ENCODE measurements at regions not wholly inside any gene's neighbourhood (a gene's known extent, or its start where the extent isn't known, plus 50 kb on each side); places are given as distances from the start of the nearest gene placed in this dataset.

DNA sequence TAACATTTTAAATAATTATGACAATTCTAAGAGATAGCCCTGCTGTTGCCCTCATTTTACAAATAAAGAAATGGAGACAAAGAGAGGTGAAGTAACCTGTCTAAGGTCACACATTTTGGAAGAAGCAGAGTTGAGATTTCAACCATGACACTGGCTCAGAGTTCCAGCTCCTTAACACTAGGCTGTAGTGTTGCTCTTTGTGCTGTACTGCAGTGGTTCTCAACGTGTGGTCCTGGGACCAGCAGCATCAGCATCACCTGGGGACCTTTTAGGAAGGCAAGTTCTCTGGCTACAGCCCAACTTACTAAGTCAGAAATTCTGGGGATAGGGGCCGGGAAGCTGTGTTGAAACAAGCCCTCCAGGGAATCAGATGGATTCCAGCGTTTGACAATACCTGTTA is 62.4 kb upstream of the FERMT1 start:
- TF ChIP-seq, protein P1, sequence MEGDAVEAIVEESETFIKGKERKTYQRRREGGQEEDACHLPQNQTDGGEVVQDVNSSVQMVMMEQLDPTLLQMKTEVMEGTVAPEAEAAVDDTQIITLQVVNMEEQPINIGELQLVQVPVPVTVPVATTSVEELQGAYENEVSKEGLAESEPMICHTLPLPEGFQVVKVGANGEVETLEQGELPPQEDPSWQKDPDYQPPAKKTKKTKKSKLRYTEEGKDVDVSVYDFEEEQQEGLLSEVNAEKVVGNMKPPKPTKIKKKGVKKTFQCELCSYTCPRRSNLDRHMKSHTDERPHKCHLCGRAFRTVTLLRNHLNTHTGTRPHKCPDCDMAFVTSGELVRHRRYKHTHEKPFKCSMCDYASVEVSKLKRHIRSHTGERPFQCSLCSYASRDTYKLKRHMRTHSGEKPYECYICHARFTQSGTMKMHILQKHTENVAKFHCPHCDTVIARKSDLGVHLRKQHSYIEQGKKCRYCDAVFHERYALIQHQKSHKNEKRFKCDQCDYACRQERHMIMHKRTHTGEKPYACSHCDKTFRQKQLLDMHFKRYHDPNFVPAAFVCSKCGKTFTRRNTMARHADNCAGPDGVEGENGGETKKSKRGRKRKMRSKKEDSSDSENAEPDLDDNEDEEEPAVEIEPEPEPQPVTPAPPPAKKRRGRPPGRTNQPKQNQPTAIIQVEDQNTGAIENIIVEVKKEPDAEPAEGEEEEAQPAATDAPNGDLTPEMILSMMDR (IDR thresholded peaks at IDR 0.05; ENCODE audit: insufficient read depth, low read length, poor library complexity, severe bottlenecking): no peak
- no peak for TF ChIP-seq EZH2phosphoT487 (conservative IDR thresholded peaks at IDR 0.05; ENCODE audit: low read length)

Measured in SU-DHL-6 (cell line).